Vagina (tissue), 2 donors: ENCODE measurements at regions not wholly inside any gene's neighbourhood (a gene's known extent, or its start where the extent isn't known, plus 50 kb on each side); places are given as distances from the start of the nearest gene placed in this dataset.
"Not testable (repeated sequence)": the region's sequence is repeated elsewhere in the genome, so short reads cannot be mapped to it uniquely, and the experiment has no call there.

Experiments
- DNase-seq, 2 donors: peaks; one replicate each; pipeline ENCODE4 v3.0.0-alpha.2; 2017; ENCODE audit errors: extremely low spot score in 2 of 2
- H3K27ac ChIP-seq: fragments of 200-600 bp; sonication (generic); one replicate; pipeline ENCODE4 v1.5.1; 2019
- H3K27me3 ChIP-seq: fragments of 200-600 bp; sonication (generic); one replicate; pipeline ENCODE4 v1.5.1; 2019
- H3K36me3 ChIP-seq, 2 donors: fragments of 200-600 bp; sonication (generic); one replicate each; pipeline ENCODE4 v1.5.1; 2017 to 2019
- H3K4me1 ChIP-seq: fragments of 200-600 bp; sonication (generic); one replicate; pipeline ENCODE4 v1.5.1; 2019
- H3K4me3 ChIP-seq, 2 donors: fragments of 200-600 bp; sonication (generic); 1 replicate in 1 of 2; 2 replicates in 1 of 2; pipeline ENCODE4 v1.5.1; 2016 to 2019
- H3K9me3 ChIP-seq: fragments of 200-600 bp; sonication (generic); one replicate; pipeline ENCODE4 v1.5.1; 2019
- CTCF ChIP-seq, 3 experiments: fragments of 450-650 bp in 2 of 3; fragments of 200-600 bp in 1 of 3; sonication (generic) in 1 of 3; IDR thresholded peaks; one replicate each; pipeline ENCODE4 v1.5.1; 2017 to 2019; ENCODE audit warnings: antibody characterized with exemption in 3 of 3, mild to moderate bottlenecking in 2 of 3, moderate library complexity in 2 of 3
- POLR2A ChIP-seq, 2 donors: fragments of 450-650 bp; IDR thresholded peaks; one replicate each; pipeline ENCODE4 v1.6.1; 2017; ENCODE audit warnings: antibody characterized with exemption in 2 of 2, mild to moderate bottlenecking in 2 of 2, moderate library complexity in 2 of 2
- POLR2AphosphoS5 ChIP-seq, 2 donors: sonication (generic); formaldehyde crosslinking; IDR thresholded peaks; one replicate each; pipeline ENCODE4 v1.9.0; 2017; ENCODE audit warnings: antibody characterized with exemption in 2 of 2, mild to moderate bottlenecking in 2 of 2, low read depth in 1 of 2; ENCODE audit not compliant: insufficient read depth in 1 of 2
- intact Hi-C: fragments of 100-400 bp; cut with DNase I; formaldehyde crosslinking; loops from one replicate; pipeline ENCODE4 v1.15.1; 2023

- Histone ChIP-seq H3K4me1 (no peaks in the 10 kb centered on the region), H3K9me3 (no peaks in the 10 kb centered on the region), H3K27me3 (no peaks in the 10 kb centered on the region), H3K27ac (no peak overlapping the region), H3K4me3 (no peak overlapping the region), H3K36me3 (no peaks in the 10 kb centered on the region)
- DNase-seq: no peak
- intact Hi-C loops: no loop called here
- TF ChIP-seq POLR2A (IDR thresholded peaks at IDR 0.05) (no peak), POLR2AphosphoS5 (IDR thresholded peaks at IDR 0.05; ENCODE audit: insufficient read depth in 1 of 2, low read depth in 1 of 2) (no peak), CTCF (IDR thresholded peaks at IDR 0.05) (no peak)
Observed at GRCh38 chr2:192534072-192534471, 339.3 kb upstream of the TMEFF2 start.

- intact Hi-C loops, H3K27me3 ChIP-seq: not testable (repeated sequence)
Observed at GRCh38 chr2:192524642-192525251, 330.0 kb upstream of the TMEFF2 start.

GRCh38 chr2:192524214-192524613 lies 329.5 kb upstream of the TMEFF2 start:
- H3K27ac ChIP-seq, H3K27me3 ChIP-seq, intact Hi-C loops, H3K9me3 ChIP-seq, DNase-seq, H3K4me3 ChIP-seq, H3K4me1 ChIP-seq, H3K36me3 ChIP-seq: not testable (repeated sequence)

More at GRCh38 chr2:192524642-192525251, 330.0 kb upstream of the TMEFF2 start:
- H3K4me3 ChIP-seq, DNase-seq, H3K36me3 ChIP-seq, H3K27ac ChIP-seq, H3K9me3 ChIP-seq, H3K4me1 ChIP-seq: not testable (repeated sequence)

- intact Hi-C loops: no loop called here
- Histone ChIP-seq H3K27me3 (no peaks in the 10 kb centered on the region), H3K36me3 (no peaks in the 10 kb centered on the region), H3K27ac (no peak overlapping the region), H3K4me3 (no peak overlapping the region), H3K9me3 (no peaks in the 10 kb centered on the region), H3K4me1 (no peaks in the 10 kb centered on the region)
- TF ChIP-seq CTCF (IDR thresholded peaks at IDR 0.05): no peak
- TF ChIP-seq POLR2A (IDR thresholded peaks at IDR 0.05): no peak
- TF ChIP-seq POLR2AphosphoS5 (IDR thresholded peaks at IDR 0.05; ENCODE audit: insufficient read depth in 1 of 2, low read depth in 1 of 2): no peak
- DNase-seq: no peak
Observed at GRCh38 chr2:192515937-192516336, 321.2 kb upstream of the TMEFF2 start.

GRCh38 chr2:192513575-192513974 lies 318.8 kb upstream of the TMEFF2 start:
- H3K9me3 ChIP-seq: no peaks in the 10 kb centered on the region
- intact Hi-C loops: no loop called here
- no peak overlapping the region for H3K27ac ChIP-seq
- no peaks in the 10 kb centered on the region for H3K36me3 ChIP-seq
- H3K4me1 ChIP-seq: no peaks in the 10 kb centered on the region
- no peak overlapping the region for H3K4me3 ChIP-seq
- H3K27me3 ChIP-seq: no peaks in the 10 kb centered on the region
- DNase-seq: no peak
- TF ChIP-seq POLR2AphosphoS5 (IDR thresholded peaks at IDR 0.05; ENCODE audit: insufficient read depth in 1 of 2, low read depth in 1 of 2) (no peak), POLR2A (IDR thresholded peaks at IDR 0.05) (no peak), CTCF (IDR thresholded peaks at IDR 0.05) (no peak)

GRCh38 chr2:192507836-192508450 lies 313.2 kb upstream of the TMEFF2 start:
- intact Hi-C loops, H3K27ac ChIP-seq: not testable (repeated sequence)

More at GRCh38 chr2:192507836-192508450, 313.2 kb upstream of the TMEFF2 start:
- H3K4me3 ChIP-seq, H3K4me1 ChIP-seq, H3K9me3 ChIP-seq, H3K27me3 ChIP-seq, DNase-seq, H3K36me3 ChIP-seq: not testable (repeated sequence)
